PC-9 (cell line): ENCODE measurements at regions not wholly inside any gene's neighbourhood (a gene's known extent, or its start where the extent isn't known, plus 50 kb on each side); places are given as distances from the start of the nearest gene placed in this dataset.

ENCODE experiments used
- EZH2 ChIP-seq: fragments of 200-600 bp; sonication (generic); IDR thresholded peaks from 2 replicates; pipeline ENCODE4 v1.8.0; 2017; ENCODE audit warnings: antibody characterized with exemption, low read depth
- TF ChIP-seq, protein P1 (sequence below): fragments of 200-600 bp; sonication (generic); conservative IDR thresholded peaks from 2 replicates; pipeline ENCODE4 v1.6.1; 2017; ENCODE audit warnings: mixed run types, antibody characterized with exemption, mild to moderate bottlenecking, moderate library complexity

DNA sequence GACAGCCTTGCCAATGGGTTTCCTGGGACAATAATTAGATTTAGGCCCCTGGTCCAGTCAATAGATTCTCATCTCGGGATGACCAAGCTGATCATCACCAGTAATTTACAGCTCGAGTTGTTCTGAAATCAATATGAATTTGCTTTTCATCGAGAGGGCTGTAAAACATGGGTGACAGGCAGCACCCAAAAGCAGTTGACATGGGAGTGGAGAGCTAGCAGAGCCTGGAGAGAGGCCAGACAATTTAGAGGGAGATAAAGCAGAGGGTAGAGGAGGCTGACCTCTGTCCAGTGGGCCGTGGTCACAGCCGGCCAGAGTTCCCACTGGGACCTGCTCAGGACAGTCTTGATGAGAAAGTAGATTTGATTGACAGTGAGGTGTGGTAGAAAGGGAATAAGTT lies 157.3 kb downstream of the ASCL4 start:
- TF ChIP-seq, protein P1, sequence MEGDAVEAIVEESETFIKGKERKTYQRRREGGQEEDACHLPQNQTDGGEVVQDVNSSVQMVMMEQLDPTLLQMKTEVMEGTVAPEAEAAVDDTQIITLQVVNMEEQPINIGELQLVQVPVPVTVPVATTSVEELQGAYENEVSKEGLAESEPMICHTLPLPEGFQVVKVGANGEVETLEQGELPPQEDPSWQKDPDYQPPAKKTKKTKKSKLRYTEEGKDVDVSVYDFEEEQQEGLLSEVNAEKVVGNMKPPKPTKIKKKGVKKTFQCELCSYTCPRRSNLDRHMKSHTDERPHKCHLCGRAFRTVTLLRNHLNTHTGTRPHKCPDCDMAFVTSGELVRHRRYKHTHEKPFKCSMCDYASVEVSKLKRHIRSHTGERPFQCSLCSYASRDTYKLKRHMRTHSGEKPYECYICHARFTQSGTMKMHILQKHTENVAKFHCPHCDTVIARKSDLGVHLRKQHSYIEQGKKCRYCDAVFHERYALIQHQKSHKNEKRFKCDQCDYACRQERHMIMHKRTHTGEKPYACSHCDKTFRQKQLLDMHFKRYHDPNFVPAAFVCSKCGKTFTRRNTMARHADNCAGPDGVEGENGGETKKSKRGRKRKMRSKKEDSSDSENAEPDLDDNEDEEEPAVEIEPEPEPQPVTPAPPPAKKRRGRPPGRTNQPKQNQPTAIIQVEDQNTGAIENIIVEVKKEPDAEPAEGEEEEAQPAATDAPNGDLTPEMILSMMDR: no peak
- TF ChIP-seq EZH2: no peak
